Vagina (tissue), 2 donors: ENCODE measurements at regions not wholly inside any gene's neighbourhood (a gene's known extent, or its start where the extent isn't known, plus 50 kb on each side); places are given as distances from the start of the nearest gene placed in this dataset.

Experiments
- DNase-seq, 2 donors: peaks; one replicate each; pipeline ENCODE4 v3.0.0-alpha.2; 2017; ENCODE audit errors: extremely low spot score in 2 of 2
- H3K27ac ChIP-seq: fragments of 200-600 bp; sonication (generic); one replicate; pipeline ENCODE4 v1.5.1; 2019
- H3K27me3 ChIP-seq: fragments of 200-600 bp; sonication (generic); one replicate; pipeline ENCODE4 v1.5.1; 2019
- H3K36me3 ChIP-seq, 2 donors: fragments of 200-600 bp; sonication (generic); one replicate each; pipeline ENCODE4 v1.5.1; 2017 to 2019
- H3K4me1 ChIP-seq: fragments of 200-600 bp; sonication (generic); one replicate; pipeline ENCODE4 v1.5.1; 2019
- H3K4me3 ChIP-seq, 2 donors: fragments of 200-600 bp; sonication (generic); 1 replicate in 1 of 2; 2 replicates in 1 of 2; pipeline ENCODE4 v1.5.1; 2016 to 2019
- H3K9me3 ChIP-seq: fragments of 200-600 bp; sonication (generic); one replicate; pipeline ENCODE4 v1.5.1; 2019
- POLR2A ChIP-seq, 2 donors: fragments of 450-650 bp; IDR thresholded peaks; one replicate each; pipeline ENCODE4 v1.6.1; 2017; ENCODE audit warnings: antibody characterized with exemption in 2 of 2, mild to moderate bottlenecking in 2 of 2, moderate library complexity in 2 of 2
- POLR2AphosphoS5 ChIP-seq, 2 donors: sonication (generic); formaldehyde crosslinking; IDR thresholded peaks; one replicate each; pipeline ENCODE4 v1.9.0; 2017; ENCODE audit warnings: antibody characterized with exemption in 2 of 2, mild to moderate bottlenecking in 2 of 2, low read depth in 1 of 2; ENCODE audit not compliant: insufficient read depth in 1 of 2
- intact Hi-C: fragments of 100-400 bp; cut with DNase I; formaldehyde crosslinking; loops from one replicate; pipeline ENCODE4 v1.15.1; 2023
- TF ChIP-seq, protein P1 (sequence below), 3 experiments: fragments of 450-650 bp in 2 of 3; fragments of 200-600 bp in 1 of 3; sonication (generic) in 1 of 3; IDR thresholded peaks; one replicate each; pipeline ENCODE4 v1.5.1; 2017 to 2019; ENCODE audit warnings: antibody characterized with exemption in 3 of 3, mild to moderate bottlenecking in 2 of 3, moderate library complexity in 2 of 3

DNA sequence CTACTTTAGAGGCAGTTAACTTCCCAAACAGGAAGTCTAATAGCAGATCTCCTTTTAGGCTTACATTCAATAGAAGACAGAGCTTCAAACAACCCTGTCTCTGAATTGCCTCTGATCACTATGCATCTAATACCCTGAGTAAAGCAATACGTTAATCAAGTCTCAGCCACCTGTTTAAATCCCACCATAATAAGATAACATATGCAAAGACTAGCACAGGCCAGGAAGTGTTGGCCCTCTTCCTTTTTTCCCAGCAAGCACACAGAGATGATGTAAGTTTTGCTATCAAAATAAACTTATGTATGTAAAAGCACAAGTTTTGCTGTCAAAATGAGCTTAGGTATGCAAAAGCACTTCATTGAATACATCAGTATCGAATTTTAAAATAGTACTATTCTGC, 385.5 kb downstream of the RND3 start:
- H3K4me1 ChIP-seq, result no peaks in the 10 kb centered on the region
- H3K27me3 ChIP-seq, result no peaks in the 10 kb centered on the region
- intact Hi-C loops, result no loop called here
- no peak overlapping the region for H3K27ac ChIP-seq
- H3K4me3 ChIP-seq, result no peak overlapping the region
- DNase-seq, result no peak
- TF ChIP-seq, protein P1, sequence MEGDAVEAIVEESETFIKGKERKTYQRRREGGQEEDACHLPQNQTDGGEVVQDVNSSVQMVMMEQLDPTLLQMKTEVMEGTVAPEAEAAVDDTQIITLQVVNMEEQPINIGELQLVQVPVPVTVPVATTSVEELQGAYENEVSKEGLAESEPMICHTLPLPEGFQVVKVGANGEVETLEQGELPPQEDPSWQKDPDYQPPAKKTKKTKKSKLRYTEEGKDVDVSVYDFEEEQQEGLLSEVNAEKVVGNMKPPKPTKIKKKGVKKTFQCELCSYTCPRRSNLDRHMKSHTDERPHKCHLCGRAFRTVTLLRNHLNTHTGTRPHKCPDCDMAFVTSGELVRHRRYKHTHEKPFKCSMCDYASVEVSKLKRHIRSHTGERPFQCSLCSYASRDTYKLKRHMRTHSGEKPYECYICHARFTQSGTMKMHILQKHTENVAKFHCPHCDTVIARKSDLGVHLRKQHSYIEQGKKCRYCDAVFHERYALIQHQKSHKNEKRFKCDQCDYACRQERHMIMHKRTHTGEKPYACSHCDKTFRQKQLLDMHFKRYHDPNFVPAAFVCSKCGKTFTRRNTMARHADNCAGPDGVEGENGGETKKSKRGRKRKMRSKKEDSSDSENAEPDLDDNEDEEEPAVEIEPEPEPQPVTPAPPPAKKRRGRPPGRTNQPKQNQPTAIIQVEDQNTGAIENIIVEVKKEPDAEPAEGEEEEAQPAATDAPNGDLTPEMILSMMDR (IDR thresholded peaks at IDR 0.05), result no peak
- TF ChIP-seq POLR2AphosphoS5 (IDR thresholded peaks at IDR 0.05; ENCODE audit: insufficient read depth in 1 of 2, low read depth in 1 of 2) (no peak), POLR2A (IDR thresholded peaks at IDR 0.05) (no peak)
- H3K36me3 ChIP-seq, result no peaks in the 10 kb centered on the region
- no peaks in the 10 kb centered on the region for H3K9me3 ChIP-seq

DNA sequence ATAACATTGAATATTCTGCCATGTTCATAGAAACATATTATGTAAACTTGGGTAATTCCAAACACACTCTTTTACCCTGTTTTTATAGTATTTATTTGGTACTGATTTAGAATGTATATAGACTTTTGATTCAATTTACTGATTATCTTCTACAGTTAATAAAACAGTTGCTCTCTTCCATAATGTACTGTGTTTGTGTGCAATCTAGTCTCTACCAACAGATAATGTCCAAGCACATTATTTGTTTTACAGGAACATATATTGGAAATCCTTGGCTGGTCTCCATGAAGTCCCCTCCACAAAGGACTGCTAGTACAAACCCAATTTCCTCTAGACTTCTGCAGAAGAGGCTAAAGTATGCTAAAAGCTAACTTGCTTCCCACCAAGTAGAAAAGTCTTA, 386.6 kb downstream of the RND3 start:
- intact Hi-C loops, result no loop called here
- no peaks in the 10 kb centered on the region for H3K27me3 ChIP-seq
- no peak overlapping the region for H3K4me3 ChIP-seq
- H3K9me3 ChIP-seq, result no peaks in the 10 kb centered on the region
- no peaks in the 10 kb centered on the region for H3K4me1 ChIP-seq
- no peak for TF ChIP-seq POLR2A (IDR thresholded peaks at IDR 0.05)
- TF ChIP-seq POLR2AphosphoS5 (IDR thresholded peaks at IDR 0.05; ENCODE audit: insufficient read depth in 1 of 2, low read depth in 1 of 2), result no peak
- TF ChIP-seq, protein P1 (IDR thresholded peaks at IDR 0.05), result no peak
- no peaks in the 10 kb centered on the region for H3K36me3 ChIP-seq
- DNase-seq, result no peak
- no peak overlapping the region for H3K27ac ChIP-seq

DNA sequence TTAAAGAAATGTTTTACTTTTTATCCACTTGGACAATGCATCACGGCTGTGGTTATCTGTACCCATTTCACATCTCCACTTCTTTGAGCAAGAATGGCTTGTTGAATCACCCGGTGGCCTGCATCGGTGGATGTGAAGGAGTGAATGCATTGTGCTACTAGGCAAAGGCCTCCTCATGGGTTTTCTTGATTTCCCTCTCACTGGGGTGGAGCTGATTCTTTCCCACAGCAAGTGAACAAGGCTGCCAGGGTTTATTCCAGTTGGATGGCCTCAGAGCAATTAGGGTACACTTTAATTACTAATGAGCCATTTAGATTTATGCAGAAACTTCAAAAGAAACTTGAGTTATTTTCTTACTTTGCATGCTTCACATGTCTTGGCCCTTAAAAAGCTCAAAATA, 387.1 kb downstream of the RND3 start:
- H3K27me3 ChIP-seq, result no peaks in the 10 kb centered on the region
- H3K36me3 ChIP-seq, result no peaks in the 10 kb centered on the region
- DNase-seq, result no peak
- H3K9me3 ChIP-seq, result no peaks in the 10 kb centered on the region
- TF ChIP-seq POLR2AphosphoS5 (IDR thresholded peaks at IDR 0.05; ENCODE audit: insufficient read depth in 1 of 2, low read depth in 1 of 2), result no peak
- TF ChIP-seq, protein P1 (IDR thresholded peaks at IDR 0.05), result no peak
- no peak for TF ChIP-seq POLR2A (IDR thresholded peaks at IDR 0.05)
- H3K4me1 ChIP-seq, result no peaks in the 10 kb centered on the region
- no peak overlapping the region for H3K27ac ChIP-seq
- no peak overlapping the region for H3K4me3 ChIP-seq
- intact Hi-C loops, result no loop called here

DNA sequence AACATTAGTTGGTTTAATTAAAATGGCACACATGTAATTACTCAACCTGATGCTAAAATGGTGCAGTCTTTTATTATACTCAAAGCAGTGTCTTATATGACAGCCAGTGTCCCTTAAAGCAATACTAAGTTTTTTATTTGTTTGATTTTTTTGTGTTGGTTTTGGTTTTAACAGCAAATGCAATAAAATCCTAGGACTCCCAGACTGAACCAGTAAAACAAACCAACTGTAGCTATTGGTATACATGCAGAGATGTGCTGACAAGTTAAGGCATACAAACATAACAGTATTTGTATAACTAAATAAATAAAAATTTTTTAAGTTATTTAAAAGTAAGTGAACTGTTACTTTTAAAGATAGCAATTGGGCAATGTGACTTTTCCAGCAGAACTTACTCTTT, 387.7 kb downstream of the RND3 start:
- no peaks in the 10 kb centered on the region for H3K36me3 ChIP-seq
- TF ChIP-seq POLR2A (IDR thresholded peaks at IDR 0.05) (no peak), POLR2AphosphoS5 (IDR thresholded peaks at IDR 0.05; ENCODE audit: insufficient read depth in 1 of 2, low read depth in 1 of 2) (no peak)
- TF ChIP-seq, protein P1 (IDR thresholded peaks at IDR 0.05), result no peak
- H3K27me3 ChIP-seq, result no peaks in the 10 kb centered on the region
- intact Hi-C loops, result no loop called here
- no peak overlapping the region for H3K27ac ChIP-seq
- H3K4me1 ChIP-seq, result no peaks in the 10 kb centered on the region
- H3K4me3 ChIP-seq, result no peak overlapping the region
- DNase-seq, result no peak
- H3K9me3 ChIP-seq, result no peaks in the 10 kb centered on the region

DNA sequence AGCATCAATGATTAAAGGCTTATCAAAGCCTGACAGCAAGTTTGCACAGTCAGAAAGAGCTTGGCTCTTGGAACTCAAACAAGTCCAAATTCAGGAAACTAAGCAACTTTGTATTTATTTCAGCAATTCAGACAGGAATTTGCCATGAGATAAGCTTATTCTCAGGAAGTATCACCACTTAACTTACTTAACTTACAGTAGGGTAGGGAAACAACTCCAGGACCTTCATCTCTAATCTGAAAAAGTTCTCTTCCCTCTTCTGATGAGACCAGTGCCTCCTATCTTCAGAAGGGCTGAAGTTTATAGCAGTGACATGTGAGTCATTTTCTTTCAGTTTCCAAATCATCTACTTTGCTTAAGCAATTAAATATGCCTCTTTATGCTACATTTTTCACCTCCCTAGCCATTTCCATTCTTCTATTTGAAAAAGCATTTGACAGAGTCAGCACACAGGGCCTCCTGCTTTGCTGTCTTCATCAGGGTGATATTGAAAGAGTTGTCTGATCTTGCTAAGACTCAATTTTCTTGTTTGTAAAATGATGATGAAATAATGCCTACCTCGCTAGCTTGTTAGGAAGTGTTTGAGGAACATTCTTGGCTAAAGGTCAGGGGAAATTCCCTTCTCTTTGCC, 389.5 kb downstream of the RND3 start:
- intact Hi-C loops, result no loop called here
- no peaks in the 10 kb centered on the region for H3K27me3 ChIP-seq
- no peaks in the 10 kb centered on the region for H3K36me3 ChIP-seq
- no peak for DNase-seq
- no peak overlapping the region for H3K27ac ChIP-seq
- no peak overlapping the region for H3K4me3 ChIP-seq
- no peaks in the 10 kb centered on the region for H3K9me3 ChIP-seq
- no peaks in the 10 kb centered on the region for H3K4me1 ChIP-seq
- no peak for TF ChIP-seq POLR2AphosphoS5 (IDR thresholded peaks at IDR 0.05; ENCODE audit: insufficient read depth in 1 of 2, low read depth in 1 of 2)
- TF ChIP-seq, protein P1 (IDR thresholded peaks at IDR 0.05), result no peak
- no peak for TF ChIP-seq POLR2A (IDR thresholded peaks at IDR 0.05)
